Ammon's horn (tissue), 1 donor: ENCODE measurements at regions not wholly inside any gene's neighbourhood (a gene's known extent, or its start where the extent isn't known, plus 50 kb on each side); places are given as distances from the start of the nearest gene placed in this dataset.

ENCODE experiments used
- DNase-seq: peaks from one replicate; pipeline ENCODE4 v3.0.0-alpha.2; 2016; ENCODE audit warnings: low spot score

DNA sequence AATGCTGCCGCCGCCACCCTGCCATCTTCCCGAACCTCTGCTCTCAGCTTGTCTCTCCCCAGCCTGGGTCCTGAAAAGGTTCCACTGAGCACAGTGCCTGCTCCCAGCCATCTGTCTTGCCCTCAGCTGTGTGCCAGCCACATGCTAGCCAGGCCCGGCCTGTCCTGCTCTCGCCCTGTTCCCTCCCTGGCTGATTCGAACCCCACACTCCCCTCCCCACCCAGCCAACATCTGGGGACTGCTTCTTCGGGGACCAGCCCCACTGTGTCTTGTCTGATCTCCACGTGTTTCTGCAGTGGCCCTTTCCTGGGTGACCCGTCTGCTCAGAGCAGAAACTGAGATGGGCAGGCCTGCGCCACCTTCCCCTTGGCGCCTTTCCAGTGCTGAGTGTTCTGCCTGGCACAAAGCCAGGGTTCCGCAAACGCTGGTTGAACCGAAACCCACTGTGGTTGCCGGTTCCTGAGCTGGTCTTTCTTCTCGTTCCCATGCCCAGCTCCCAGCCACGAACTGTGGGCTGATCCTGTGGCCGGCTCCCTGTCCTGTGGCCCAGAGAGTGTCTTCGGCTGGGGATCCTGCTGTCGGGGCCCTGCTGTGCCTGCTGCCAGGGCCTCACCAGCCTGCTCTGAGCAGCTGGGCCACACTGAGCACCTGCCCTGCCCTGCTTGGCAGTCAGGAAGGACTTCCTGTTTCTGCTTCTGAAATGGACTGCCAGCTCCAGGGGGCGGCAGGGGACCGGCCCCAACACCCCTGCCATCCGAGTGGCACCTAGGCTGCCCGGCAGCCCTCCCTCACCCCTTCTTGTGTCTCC, 62.7 kb upstream of the KLF13 start:
- peak; percentile 76 for DNase-seq

DNA sequence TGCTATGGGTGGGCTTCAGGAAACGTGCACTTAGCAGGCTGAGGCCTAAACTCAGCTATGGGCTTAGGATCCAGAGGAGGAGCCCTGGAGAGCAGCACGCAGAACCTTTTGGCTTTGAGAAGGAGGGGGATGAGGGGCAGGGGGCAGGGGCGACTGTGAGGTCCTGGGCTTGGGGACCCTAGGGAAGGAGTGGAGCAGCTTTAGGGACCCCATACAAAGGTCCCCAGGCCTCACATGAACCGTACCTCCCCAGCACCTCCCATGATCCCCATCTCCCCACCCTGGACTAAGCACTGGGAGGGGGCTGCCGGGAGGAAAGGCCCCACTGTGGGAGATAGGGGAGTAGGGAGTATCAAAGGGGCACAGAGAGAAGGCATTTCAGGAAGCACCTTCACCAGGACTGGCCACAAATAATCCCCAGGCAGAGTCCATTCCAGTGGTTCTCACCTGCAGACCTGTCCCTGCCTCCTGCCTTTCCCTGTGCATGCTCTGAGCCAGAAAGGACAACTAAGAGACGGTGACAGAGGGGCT, 62.0 kb upstream of the KLF13 start:
- DNase-seq = no peak

DNA sequence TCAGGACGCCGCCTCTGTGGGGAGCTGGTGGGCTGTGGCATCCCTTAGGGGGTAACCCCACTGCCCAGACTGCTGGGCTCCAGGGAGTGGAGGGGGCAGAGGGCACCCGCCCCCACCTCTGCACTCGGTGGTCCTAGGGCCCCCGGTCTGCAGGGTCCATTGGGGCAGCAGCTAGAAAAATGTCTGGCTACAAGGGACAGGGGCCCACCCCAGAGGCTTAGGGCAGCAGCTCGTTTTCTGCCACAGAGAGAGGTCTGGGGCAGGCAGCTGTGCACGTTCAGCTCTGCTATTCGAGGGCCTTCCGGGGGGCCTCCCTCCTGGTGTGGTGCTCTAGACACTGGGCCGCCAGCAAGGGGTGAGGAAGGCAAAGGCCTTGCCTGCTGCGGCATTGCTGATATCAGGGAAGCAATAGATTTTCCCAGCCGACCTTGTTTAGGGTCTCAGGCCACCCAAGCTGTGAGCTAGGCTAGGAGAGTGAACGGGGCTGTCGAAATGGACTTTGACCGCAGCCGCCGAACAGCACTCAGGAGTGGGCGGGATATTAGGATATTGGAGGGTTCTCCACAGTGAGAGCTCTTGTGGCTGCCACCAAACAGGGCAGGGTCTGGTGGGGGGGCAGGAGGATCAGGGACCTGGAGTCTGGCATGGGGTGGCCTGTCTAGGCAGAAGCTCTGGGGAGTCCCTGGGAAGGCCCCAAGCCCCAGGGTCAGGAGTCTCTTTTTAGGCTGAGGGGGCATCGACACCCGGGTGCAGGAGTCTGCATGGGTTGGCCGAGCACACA, 61.4 kb upstream of the KLF13 start:
- no peak for DNase-seq

DNA sequence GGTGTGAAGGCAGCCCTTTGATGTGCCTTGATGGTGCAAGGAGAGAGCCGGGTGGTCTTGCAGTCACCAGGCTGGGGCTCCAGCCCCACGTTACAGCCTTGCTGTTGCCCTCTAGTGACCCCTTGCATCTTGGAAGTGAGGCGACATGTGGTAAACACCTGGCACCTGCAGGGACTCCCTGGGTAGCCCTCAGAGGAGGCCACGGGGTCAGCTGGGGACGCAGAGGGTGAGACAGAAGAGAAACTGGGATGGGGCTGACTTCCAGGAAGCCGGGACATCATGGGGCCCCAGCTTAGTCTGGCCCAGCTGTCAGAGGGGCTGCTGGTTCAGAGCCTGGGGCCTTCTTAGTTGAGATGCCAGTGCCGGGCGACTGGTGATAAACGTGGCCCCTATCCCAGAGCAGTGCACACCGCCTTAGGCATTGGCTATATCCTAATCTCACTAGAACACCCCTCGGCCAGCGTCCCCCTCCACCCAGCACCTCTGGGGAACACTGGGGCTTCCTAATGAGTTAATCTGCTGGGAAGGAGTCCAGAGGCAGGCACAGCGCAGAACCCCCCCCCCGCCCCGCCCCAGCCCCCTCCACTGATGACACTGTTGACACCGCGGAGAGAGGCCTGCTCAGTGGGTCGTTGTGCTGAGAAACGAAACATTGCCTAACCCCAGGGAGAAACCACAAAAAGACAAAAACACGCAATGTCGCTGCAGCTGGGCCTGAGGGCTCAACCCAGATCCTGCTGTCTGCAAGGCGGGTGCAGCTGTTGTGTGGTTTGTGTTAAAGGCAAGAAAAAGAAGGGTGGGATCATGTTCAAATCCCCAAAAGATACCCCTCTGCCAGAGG, 60.5 kb upstream of the KLF13 start:
- peak; percentile 68 for DNase-seq

DNA sequence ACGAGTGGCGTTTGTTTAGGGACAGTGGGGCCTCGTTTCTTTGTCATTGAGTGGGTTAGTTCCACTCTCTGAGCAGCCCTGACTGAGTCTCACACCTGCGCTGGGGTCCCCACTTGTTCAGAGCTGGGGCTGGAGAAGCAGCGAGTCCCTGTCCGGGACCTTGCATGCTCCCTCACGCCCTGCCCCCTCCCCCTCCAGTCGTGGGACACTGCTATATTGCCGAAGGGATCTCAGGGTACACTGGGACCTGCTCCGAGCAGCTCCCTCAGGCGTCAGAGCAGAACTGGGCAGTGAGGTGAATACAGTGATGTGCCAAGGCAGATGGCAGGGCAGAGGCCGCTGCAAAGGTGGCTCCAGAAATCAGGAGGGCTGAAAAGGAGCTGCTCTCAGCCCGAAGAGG, 59.9 kb upstream of the KLF13 start:
- no peak for DNase-seq

DNA sequence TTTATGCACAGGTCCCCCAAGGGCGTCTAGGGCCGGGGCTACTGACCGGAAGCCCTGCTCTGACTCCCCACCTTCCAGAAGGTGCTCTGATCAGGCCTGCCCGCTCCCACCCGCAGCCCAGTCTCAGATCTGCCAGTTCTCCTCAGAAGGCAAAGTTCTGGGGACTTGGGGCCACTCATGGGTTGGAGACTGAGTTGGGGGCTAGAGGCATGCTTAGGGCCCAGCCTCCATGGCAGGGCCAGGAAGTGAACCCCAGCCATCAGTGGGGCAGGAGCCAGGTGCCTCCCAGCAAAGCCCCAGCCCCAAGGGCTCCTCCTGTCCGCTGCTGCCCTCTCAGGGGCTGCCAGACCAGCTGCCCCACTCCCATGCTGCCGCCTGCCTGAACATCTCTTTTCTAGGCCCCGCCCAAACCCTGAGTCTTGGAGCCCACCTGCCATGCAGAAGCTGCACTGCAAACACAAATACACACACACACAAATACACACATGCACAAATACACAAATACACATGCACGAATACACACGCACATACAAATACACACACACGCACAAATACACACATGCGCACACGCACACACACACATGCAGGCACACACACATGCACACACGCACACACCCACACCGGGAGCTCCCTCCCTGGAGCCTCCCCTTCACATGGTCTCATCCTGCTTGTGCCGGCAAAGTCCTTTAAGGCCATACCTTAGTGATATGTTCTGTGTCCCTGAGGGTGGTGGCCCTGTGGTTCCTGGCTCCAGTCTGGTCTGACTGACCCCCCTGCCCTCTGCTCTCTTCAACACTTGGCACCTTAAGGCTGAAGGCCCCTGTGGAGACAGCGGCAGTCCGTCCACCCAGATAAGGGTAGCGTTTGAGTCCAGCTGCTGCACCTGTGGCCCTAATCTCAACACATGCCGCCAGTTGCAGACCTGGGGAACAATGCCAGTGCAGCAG, 59.2 kb upstream of the KLF13 start:
- DNase-seq = no peak

DNA sequence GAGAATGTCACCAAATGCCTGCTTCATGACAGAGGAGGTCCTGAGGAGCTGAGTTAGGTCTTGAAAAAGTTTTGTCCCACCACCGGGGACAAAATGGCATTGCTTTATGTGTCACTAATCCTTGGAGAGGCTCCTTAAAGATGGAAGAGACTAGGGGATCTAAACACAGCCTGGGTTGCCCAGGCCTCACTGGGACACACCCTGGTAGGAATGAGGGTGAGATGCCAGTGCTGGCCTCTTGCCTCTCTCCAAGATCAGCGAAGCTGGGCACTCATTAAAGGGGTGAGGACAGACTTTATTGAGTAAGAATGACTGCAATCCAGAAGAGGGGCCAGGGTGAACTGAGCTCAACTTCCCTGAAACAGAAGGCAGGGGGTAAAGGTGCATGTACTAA, 58.5 kb upstream of the KLF13 start:
- DNase-seq = no peak

DNA sequence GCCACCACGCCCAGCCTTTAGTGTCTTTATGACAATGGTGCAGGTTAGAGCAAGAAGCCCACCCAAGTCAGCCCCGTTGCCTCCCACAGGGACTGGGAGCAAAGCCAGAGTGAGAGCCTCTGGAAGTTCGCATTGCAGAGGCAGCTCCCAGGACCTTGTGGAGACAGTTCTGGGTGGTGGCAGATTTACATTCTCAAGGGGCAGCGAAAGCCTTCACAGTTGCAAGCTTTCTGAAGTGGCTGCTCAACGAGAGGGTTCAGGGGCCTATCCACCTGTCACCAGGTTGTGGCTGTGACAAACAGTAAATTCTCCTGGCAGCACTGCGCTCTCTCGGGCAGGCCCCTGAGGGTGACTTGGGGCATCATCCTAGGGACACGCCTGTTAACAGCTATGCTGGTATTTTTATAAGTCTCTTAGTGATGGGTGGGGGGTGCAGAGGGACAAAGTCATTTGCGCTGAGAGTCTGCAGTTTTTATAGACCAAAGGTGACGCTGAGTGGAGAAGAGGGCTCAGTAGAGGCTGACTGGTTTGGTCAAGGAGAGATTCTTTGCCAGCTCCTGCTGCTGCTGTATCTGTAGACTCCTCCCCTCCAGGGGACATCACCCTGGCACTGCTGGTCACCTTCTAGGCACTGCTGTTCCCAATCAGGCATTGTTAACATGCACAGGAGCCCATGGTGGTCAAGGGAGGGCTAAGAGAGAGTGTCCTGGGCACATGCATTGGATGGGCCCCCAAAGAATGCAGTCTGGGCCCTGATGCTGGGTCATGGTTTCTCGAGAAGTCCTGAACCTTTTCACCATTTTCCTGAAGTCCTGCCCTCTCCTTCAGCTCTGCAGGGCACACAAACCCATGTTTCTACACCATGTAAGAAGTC, 57.5 kb upstream of the KLF13 start:
- no peak for DNase-seq

DNA sequence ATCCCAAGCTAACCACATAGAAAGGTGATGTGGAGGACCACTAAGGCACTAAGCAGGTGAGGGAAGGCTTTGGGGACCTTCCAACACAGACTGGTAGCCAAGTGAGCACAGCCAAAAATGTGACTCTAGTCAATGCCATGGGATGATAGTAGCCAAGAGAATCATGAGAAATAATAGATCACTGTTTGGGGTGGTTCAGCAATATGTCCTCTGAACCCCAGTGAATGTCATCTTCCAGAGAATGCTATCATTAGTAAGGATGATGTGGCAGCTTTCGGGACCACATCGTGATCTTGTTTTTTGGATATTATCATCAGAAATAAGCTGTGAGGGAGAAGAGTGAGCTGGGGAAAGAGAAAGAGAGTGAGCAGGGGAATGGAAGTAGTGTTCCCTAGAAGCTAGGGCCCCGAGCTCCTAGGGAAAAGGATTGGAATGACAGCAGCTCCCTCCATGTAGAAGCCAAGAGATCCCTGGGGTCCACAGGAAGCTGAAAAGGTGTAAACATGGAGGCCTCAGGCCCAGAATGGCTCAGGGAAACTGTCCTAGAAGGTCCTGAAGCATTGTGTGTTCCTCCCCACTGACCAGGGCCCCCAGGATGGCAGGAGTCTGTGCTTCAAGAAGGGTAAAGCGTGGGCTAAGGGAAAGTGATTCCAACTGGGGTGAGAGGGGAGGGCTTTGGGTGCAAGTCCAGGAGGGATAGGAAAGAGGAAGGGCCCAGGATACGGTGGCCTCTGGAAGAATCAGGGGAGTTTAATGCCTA, 56.6 kb upstream of the KLF13 start:
- no peak for DNase-seq

DNA sequence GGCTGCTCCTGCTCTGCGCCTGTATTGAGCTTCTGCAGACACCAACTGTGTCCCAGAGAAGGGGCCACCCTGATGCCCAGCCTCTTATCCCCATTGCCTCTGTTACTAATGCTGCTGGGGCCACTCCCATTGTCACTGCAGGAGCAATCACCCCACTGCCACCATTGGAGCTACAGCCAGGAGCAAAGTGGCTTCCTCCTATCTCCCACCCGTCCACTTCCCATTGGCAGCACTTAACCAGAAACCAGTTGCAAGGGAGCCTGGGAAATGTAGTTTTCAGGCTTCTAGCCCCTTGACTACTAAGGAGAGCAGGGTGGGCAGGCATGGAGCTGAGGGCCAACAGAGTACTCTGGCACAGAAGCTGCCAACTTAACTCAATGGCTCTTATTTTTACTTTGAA, 55.9 kb upstream of the KLF13 start:
- DNase-seq = no peak

DNA sequence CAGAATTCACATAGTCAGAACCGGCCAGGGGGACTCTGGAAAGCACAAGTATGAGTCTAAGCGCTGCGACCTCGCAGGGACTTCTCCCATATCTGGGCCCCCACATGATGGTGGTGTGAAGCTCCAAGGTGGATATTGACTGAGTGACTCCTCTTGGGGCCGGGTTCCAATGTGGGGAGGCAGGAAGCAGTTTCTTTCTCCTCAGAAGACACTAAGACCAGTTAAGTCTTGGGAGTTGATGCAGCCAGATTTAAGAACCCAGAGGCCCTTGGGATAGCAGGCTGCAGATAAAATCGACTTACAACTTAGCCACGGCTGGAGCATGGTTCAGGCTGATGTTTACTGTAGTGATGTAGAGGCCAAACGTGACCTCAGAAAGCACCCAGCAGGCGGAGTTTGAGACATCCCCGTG, 55.4 kb upstream of the KLF13 start:
- no peak for DNase-seq

DNA sequence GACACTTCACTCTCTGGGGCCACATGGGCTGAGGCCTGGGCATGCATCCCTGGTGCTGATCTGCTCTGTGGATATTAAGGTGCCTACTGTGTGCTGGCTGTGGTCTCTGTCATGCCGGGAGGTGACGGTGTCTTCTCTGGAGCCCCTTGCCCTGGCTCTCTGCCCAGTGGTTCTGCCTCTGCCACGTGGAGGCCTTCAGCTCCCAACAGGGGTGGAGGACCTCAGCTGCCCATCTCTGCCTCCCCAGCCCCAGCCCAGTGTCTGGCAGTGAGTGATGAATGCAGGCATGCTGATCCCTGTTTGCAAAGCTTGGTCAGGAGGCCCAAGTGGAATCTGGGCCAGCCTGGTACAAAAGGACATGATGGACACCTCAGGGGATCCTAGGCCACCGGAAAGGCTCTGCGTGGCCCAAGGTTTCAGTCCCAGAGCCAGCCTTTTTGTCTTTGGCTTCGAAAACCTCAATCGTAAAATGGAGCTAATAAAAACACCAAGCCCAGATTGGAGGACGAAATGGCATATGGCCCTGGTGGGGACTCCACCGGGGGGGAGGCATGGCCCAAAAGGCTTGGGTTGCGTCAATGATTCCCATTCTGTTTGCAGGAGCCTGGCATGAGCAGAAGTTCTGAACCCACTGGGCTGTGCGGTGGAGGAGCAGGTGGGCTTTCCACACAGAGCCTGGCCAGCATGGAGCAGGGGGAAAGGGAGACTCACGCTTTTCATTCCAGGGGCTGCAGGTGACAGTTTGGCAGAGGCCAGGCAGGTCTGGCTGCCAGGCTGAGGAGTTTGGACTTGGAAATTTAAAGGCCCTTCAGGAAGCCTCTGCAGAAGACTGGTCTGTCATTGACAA, 54.7 kb upstream of the KLF13 start:
- DNase-seq = no peak

DNA sequence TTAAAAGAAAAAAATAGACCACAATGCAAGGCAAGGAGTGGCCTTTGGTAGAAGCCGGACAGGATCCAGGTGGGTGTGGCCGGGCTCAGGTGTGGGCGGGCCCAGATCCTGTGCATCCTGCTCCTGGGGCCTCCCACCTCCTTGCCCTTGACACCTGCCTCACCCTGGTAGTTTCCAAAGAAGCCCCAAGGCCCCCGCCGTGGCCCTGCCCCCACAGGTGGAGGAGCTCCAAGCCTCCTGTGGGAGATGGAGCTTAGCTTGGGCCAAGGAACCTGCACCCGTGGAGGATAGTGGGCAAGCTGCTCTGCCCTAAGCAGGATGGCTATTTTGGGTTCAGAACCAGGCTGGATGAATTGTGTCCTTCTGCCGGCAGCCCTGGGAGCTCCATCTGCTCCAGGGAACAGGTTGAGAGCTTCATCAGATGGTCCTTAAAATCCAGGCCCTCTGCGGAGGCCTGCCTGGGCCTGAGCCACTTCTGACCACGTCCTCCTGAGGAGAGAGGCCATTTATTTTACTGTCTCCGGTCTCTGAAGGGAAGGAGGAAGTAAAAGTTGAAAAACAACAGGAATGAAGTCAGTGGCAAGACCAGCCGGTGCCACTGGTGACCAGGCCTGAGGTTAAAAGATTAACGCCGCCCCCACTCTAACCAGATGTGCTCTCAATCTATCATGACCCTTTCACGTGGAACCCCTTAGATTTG, 53.9 kb upstream of the KLF13 start:
- DNase-seq = no peak

DNA sequence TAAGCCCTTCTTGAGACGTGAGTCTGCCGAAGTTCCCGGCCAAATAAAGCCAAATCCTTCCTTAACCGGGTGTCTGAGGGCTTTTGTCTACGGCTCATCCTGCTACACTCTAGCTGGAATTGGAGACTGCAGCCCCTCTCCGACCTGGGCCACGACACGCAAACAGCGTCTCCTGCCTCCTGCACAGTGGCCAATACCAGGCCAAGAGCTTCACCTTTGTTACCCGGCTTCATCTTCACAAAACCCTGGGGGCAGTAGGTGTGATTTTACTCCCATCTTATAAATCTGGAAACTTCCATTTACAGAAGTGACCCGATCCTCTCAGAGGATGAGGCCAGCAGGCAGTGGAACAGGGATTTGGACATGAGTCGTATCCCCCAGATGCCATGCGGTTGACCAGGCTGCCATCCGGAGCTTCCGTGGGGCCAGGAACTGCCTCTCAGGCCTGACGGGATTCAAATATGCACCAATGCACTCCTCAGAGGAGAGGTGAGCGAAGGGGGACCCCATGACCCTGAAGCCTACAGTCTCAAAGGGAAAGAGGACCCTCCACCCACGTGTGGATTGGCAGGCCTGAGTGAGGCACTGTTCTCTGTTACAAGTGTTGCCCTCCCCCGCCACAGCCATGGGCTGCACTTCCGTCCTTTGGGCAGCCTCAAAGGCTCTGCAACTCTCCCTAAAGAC, 53.2 kb upstream of the KLF13 start:
- DNase-seq = no peak

DNA sequence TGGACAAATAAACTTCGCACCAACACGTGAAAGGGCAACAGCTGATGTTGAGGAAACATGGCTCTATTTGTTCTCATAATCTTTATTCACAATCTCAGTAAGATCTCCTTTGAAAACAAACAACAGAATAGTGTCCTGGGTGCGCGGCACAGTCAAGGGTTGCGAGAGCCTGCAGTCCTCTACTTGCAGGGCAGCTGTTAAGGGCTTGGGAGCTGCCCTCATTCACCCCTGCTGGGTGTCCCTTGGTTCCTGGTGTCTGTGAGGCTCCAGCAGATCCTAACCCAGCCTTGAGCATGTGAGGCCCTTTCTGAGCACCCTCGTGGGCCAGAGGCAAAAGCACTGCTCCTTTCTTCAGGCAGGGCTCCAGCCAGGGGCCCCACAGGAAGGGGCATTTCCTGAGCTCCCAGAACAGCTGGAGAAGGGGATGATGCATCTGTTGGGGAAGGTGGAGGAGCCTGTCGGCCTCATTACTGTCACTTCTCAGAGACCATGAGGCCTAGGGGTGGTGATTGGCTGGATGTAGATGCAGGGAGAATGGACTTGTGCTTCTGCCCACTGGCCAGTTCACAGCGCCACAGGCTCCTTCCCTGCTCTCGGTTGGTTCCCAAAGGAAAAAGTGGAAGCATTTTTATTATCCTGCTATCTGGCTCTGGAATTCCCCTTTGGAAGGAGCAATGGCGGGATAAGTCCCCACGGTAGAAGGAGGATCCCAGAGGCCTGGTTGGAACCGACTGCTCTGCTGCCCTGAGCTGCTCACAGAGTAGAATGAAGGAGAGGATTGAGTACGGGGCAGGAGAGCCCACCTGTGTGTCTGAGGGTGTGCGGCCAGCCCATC, 51.9 kb upstream of the KLF13 start:
- peak; percentile 4 for DNase-seq
